ENCODE measurements at regions not wholly inside any gene's neighbourhood (a gene's known extent, or its start where the extent isn't known, plus 50 kb on each side); places are given as distances from the start of the nearest gene placed in this dataset.

DNA sequence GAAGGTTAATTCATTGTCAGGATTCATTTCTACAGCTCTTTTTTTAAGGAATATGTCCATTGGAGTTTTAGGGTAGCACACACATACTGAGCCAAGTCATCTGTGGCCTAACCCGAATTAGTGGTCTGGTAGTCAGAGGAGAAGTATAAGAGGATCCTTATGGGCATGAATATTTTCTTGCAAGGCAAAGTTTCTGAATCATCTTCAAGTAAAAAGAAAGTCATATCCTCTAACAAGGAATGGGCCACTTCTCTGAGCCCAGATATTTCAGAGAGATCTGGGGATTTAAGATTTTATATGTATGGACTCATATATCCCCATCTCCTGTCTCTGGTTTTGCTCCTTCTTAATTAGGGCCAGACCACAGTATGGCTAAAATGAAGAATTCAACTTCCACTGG lies 99.2 kb upstream of the CDH8 start:
- no peak for DNase-seq (ENCODE audit: low read depth, low spot score)
- ATAC-seq = no peak
- Histone ChIP-seq H3K4me3 (ENCODE audit: low read depth in 2 of 2, low read length in 2 of 2) (no peak overlapping the region), H3K27me3 (ENCODE audit: control insufficient read depth, insufficient read depth, low read length) (no peaks in the 10 kb centered on the region), H3K27ac (ENCODE audit: low read length) (no peak overlapping the region), H3K36me3 (ENCODE audit: control insufficient read depth, insufficient read depth, low read length) (no peaks in the 10 kb centered on the region), H3K9me3 (ENCODE audit: control insufficient read depth, insufficient read depth, low read depth, low read length) (no peaks in the 10 kb centered on the region), H3K4me1 (ENCODE audit: control insufficient read depth, insufficient read depth, low read length) (no peaks in the 10 kb centered on the region)
- no TSS peak for BruUV-seq (replicated peaks)
- ChIA-PET POLR2A (interaction anchor here (0.7 kb wide), 1 partner anchor 438 kb away, joined by 3 read pairs; no protein-coding TSS in a partner anchor), CTCF (no interaction called here)
- intact Hi-C loops (cut with micrococcal nuclease; ENCODE audit: unreplicated experiment) (no loop called here), in situ Hi-C loops (cut with HindIII; ENCODE audit: low pct_unique_long_range_greater_than_20kb, low sequenced_read_pairs) (no loop called here)
- TF ChIP-seq, protein P1, sequence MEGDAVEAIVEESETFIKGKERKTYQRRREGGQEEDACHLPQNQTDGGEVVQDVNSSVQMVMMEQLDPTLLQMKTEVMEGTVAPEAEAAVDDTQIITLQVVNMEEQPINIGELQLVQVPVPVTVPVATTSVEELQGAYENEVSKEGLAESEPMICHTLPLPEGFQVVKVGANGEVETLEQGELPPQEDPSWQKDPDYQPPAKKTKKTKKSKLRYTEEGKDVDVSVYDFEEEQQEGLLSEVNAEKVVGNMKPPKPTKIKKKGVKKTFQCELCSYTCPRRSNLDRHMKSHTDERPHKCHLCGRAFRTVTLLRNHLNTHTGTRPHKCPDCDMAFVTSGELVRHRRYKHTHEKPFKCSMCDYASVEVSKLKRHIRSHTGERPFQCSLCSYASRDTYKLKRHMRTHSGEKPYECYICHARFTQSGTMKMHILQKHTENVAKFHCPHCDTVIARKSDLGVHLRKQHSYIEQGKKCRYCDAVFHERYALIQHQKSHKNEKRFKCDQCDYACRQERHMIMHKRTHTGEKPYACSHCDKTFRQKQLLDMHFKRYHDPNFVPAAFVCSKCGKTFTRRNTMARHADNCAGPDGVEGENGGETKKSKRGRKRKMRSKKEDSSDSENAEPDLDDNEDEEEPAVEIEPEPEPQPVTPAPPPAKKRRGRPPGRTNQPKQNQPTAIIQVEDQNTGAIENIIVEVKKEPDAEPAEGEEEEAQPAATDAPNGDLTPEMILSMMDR (IDR thresholded peaks at IDR 0.05) = no peak
- TF ChIP-seq POLR2AphosphoS5 (IDR thresholded peaks at IDR 0.05; ENCODE audit: low read depth, low read length) (no peak), SIN3A (IDR thresholded peaks at IDR 0.05; ENCODE audit: borderline replicate concordance, insufficient read depth, low read depth, low read length) (no peak), TCF7L2 (IDR thresholded peaks at IDR 0.05; ENCODE audit: low read depth, low read length) (no peak)
- TF ChIP-seq, protein P2, sequence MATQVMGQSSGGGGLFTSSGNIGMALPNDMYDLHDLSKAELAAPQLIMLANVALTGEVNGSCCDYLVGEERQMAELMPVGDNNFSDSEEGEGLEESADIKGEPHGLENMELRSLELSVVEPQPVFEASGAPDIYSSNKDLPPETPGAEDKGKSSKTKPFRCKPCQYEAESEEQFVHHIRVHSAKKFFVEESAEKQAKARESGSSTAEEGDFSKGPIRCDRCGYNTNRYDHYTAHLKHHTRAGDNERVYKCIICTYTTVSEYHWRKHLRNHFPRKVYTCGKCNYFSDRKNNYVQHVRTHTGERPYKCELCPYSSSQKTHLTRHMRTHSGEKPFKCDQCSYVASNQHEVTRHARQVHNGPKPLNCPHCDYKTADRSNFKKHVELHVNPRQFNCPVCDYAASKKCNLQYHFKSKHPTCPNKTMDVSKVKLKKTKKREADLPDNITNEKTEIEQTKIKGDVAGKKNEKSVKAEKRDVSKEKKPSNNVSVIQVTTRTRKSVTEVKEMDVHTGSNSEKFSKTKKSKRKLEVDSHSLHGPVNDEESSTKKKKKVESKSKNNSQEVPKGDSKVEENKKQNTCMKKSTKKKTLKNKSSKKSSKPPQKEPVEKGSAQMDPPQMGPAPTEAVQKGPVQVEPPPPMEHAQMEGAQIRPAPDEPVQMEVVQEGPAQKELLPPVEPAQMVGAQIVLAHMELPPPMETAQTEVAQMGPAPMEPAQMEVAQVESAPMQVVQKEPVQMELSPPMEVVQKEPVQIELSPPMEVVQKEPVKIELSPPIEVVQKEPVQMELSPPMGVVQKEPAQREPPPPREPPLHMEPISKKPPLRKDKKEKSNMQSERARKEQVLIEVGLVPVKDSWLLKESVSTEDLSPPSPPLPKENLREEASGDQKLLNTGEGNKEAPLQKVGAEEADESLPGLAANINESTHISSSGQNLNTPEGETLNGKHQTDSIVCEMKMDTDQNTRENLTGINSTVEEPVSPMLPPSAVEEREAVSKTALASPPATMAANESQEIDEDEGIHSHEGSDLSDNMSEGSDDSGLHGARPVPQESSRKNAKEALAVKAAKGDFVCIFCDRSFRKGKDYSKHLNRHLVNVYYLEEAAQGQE (IDR thresholded peaks at IDR 0.05; ENCODE audit: insufficient read depth in 1 of 2, low read depth in 2 of 2, low read length in 1 of 2) = no peak

DNA sequence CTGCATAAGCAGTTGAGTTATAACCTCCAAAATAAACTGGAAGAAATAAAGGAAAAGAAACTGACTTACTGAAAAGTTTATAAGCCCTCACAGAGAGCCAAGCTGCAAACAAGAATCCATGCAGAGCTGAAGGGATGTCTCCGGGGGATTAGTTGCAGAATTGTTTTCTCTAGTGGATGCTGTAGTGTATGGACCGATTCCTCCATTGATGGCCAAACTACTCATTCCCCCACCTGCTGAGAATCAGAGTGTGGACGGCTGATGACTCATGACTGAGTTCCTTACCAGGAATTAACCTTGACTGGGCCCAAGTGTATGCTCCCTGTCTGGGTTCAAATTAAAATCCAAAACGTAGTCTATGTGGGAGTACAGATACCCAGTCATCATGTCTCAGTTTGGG lies 93.9 kb upstream of the CDH8 start:
- TF ChIP-seq TCF7L2 (IDR thresholded peaks at IDR 0.05; ENCODE audit: low read depth, low read length) = no peak
- Histone ChIP-seq H3K4me1 (ENCODE audit: control insufficient read depth, insufficient read depth, low read length) (no peaks in the 10 kb centered on the region), H3K27ac (ENCODE audit: low read length) (no peak overlapping the region), H3K36me3 (ENCODE audit: control insufficient read depth, insufficient read depth, low read length) (no peaks in the 10 kb centered on the region), H3K4me3 (ENCODE audit: low read depth in 2 of 2, low read length in 2 of 2) (no peak overlapping the region), H3K27me3 (ENCODE audit: control insufficient read depth, insufficient read depth, low read length) (no peaks in the 10 kb centered on the region), H3K9me3 (ENCODE audit: control insufficient read depth, insufficient read depth, low read depth, low read length) (no peaks in the 10 kb centered on the region)
- ChIA-PET POLR2A (no interaction called here), CTCF (no interaction called here)
- no peak for ATAC-seq
- in situ Hi-C loops (cut with HindIII; ENCODE audit: low pct_unique_long_range_greater_than_20kb, low sequenced_read_pairs) = no loop called here
- no peak for DNase-seq (ENCODE audit: low read depth, low spot score)
- intact Hi-C loops (cut with micrococcal nuclease; ENCODE audit: unreplicated experiment) = no loop called here
- no TSS peak for BruUV-seq (replicated peaks)

DNA sequence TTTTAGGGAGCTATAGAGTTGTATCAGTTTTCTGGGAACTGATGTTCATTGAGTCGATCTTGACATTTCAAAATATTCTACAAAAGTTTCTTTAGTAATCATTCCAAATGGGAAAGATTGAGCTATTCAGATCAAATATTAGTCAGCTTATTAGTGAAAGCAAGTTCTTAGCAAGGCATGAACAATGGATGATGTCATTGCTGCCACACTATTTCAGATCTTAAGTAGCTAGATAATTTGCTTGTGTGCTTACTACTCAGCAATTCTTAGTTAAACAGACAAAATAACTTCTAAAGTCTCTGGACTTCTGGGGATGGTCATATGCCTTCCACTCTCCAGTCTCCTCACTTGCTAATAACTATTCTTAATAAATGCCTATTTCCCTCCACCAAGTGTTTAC lies 69.0 kb upstream of the CDH8 start:
- POLR2A ChIA-PET = no interaction called here

More for the DNA sequence above, 69.0 kb upstream of the CDH8 start:
- Histone ChIP-seq H3K4me1 (ENCODE audit: control insufficient read depth, insufficient read depth, low read length) (no peaks in the 10 kb centered on the region), H3K36me3 (ENCODE audit: control insufficient read depth, insufficient read depth, low read length) (no peaks in the 10 kb centered on the region), H3K9me3 (ENCODE audit: control insufficient read depth, insufficient read depth, low read depth, low read length) (no peaks in the 10 kb centered on the region), H3K4me3 (ENCODE audit: low read depth in 2 of 2, low read length in 2 of 2) (no peak overlapping the region), H3K27ac (ENCODE audit: low read length) (no peak overlapping the region), H3K27me3 (ENCODE audit: control insufficient read depth, insufficient read depth, low read length) (no peaks in the 10 kb centered on the region)
- TF ChIP-seq, protein P1 (IDR thresholded peaks at IDR 0.05) = no peak
- TF ChIP-seq, protein P2 (IDR thresholded peaks at IDR 0.05; ENCODE audit: insufficient read depth in 1 of 2, low read depth in 2 of 2, low read length in 1 of 2) = no peak
- in situ Hi-C loops (cut with HindIII; ENCODE audit: low pct_unique_long_range_greater_than_20kb, low sequenced_read_pairs) = no loop called here
- intact Hi-C loops (cut with micrococcal nuclease; ENCODE audit: unreplicated experiment) = no loop called here
- ATAC-seq = no peak
- CTCF ChIA-PET = no interaction called here
- no TSS peak for BruUV-seq (replicated peaks)
- DNase-seq (ENCODE audit: low read depth, low spot score) = no peak
